Neural progenitor cell (in vitro differentiated cells): ENCODE measurements at regions not wholly inside any gene's neighbourhood (a gene's known extent, or its start where the extent isn't known, plus 50 kb on each side); places are given as distances from the start of the nearest gene placed in this dataset.

Experiments used
- DNase-seq: peaks from one replicate; pipeline ENCODE4 v3.0.0-alpha.2; 2016; ENCODE audit warnings: low spot score
- H2AFZ ChIP-seq: fragments of 200-600 bp; sonication (generic); replicated peaks from 2 replicates; pipeline ENCODE4 v1.6.1; 2016; ENCODE audit warnings: antibody characterized with exemption
- H3F3A ChIP-seq: fragments of 200-600 bp; sonication (generic); 2 replicates; pipeline ENCODE4 v1.6.1; 2016; ENCODE audit warnings: antibody characterized with exemption, low read depth
- H3K27ac ChIP-seq: fragments of 200-600 bp; sonication (generic); 2 replicates; pipeline ENCODE4 v1.5.1; 2016; ENCODE audit warnings: mild to moderate bottlenecking
- H3K27me3 ChIP-seq: fragments of 200-600 bp; sonication (generic); 2 replicates; pipeline ENCODE4 v1.6.1; 2016; ENCODE audit warnings: mild to moderate bottlenecking, moderate library complexity
- H3K36me3 ChIP-seq: fragments of 200-600 bp; sonication (generic); 2 replicates; pipeline ENCODE4 v1.5.1; 2016
- H3K4me1 ChIP-seq: fragments of 200-600 bp; sonication (generic); 2 replicates; pipeline ENCODE4 v1.6.1; 2016; ENCODE audit warnings: mixed run types
- H3K4me2 ChIP-seq: fragments of 200-600 bp; sonication (generic); 2 replicates; pipeline ENCODE4 v1.6.1; 2016
- H3K4me3 ChIP-seq: fragments of 200-600 bp; sonication (generic); 2 replicates; pipeline ENCODE4 v1.5.1; 2016
- H3K79me2 ChIP-seq: fragments of 200-600 bp; sonication (generic); 2 replicates; pipeline ENCODE4 v1.6.1; 2016; ENCODE audit warnings: low read depth
- H3K9ac ChIP-seq: fragments of 200-600 bp; sonication (generic); 2 replicates; pipeline ENCODE4 v1.6.1; 2016
- H3K9me3 ChIP-seq: fragments of 200-600 bp; sonication (generic); 2 replicates; pipeline ENCODE4 v1.5.1; 2016; ENCODE audit warnings: low read depth
- H4K20me1 ChIP-seq: fragments of 200-600 bp; sonication (generic); 2 replicates; pipeline ENCODE4 v1.6.1; 2016; ENCODE audit warnings: low read depth
- H3K27ac Mint-ChIP-seq: 3 replicates; pipeline ENCODE4 v1.8.0; 2021; ENCODE audit warnings: mixed read lengths
- H3K27me3 Mint-ChIP-seq: 2 replicates; pipeline ENCODE4 v1.8.0; 2022; ENCODE audit warnings: low read depth, mild to moderate bottlenecking, inconsistent platforms, moderate library complexity, mixed read lengths; ENCODE audit not compliant: insufficient read depth
- H3K36me3 Mint-ChIP-seq: 3 replicates; pipeline ENCODE4 v1.8.0; 2021; ENCODE audit warnings: mixed read lengths
- H3K4me1 Mint-ChIP-seq: 3 replicates; pipeline ENCODE4 v1.8.0; 2021; ENCODE audit warnings: mixed read lengths
- H3K4me3 Mint-ChIP-seq: 3 replicates; pipeline ENCODE4 v1.8.0; 2021; ENCODE audit warnings: mild to moderate bottlenecking, moderate library complexity, mixed read lengths
- H3K9me3 Mint-ChIP-seq: 3 replicates; pipeline ENCODE4 v1.8.0; 2020; ENCODE audit warnings: mixed read lengths
- EZH2 ChIP-seq: fragments of 200-600 bp; sonication (generic); IDR thresholded peaks from 2 replicates; pipeline ENCODE4 v1.6.1; 2017; ENCODE audit warnings: antibody characterized with exemption, mild to moderate bottlenecking, moderate library complexity
- EZH2phosphoT487 ChIP-seq: fragments of 200-600 bp; sonication (generic); IDR thresholded peaks from 2 replicates; pipeline ENCODE4 v1.6.1; 2017; ENCODE audit warnings: antibody characterized with exemption
- TF ChIP-seq, protein P1 (sequence below): fragments of 200-600 bp; sonication (generic); IDR thresholded peaks from 2 replicates; pipeline ENCODE4 v1.5.1; 2017; ENCODE audit warnings: antibody characterized with exemption, mild to moderate bottlenecking

DNA sequence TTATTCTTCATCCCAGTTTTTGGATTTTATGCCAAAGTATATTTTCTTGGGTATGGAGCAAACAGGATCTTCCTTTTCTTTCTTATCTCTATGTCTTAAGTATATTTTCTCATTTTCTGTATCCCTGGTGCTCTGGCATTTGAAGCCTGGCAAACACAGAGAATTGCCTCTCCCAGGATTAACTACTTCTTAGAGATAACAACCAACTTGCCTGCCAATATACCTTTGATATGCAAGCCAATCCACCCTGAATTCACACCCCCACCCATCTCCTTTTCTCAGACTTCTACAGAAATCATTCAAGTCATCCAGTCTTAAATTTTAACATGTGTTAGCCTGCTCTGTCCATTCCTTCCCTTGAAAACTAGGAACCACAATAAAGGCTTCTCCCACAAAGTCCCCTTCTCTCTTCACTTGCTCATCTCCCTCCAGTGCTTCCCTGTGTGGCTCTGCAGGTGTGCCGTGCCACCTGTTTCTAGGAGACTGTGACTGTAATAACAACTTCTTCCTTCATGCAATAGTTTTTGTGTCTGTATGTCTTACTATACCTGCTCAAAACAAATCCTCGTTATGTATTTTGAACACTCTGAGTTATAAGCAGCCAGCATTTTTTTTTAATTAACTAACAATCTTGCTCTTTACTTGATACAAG is 649.7 kb upstream of the RIOK2 start:
- Histone ChIP-seq H3K27ac (no peak overlapping the region), H3K4me2 (no peak overlapping the region), H3K9ac (no peak overlapping the region), H3K9me3 (no peaks in the 10 kb centered on the region), H3K79me2 (no peaks in the 10 kb centered on the region), H3K4me3 (no peak overlapping the region), H3F3A (no peaks in the 10 kb centered on the region), H3K27me3 (no peaks in the 10 kb centered on the region), H3K4me1 (no peaks in the 10 kb centered on the region), H4K20me1 (no peaks in the 10 kb centered on the region), H2AFZ (no peak overlapping the region), H3K36me3 (no peaks in the 10 kb centered on the region)
- Mint-ChIP-seq H3K27me3 (peaks cover 2% of the 10 kb centered on the region), H3K9me3 (no peaks in the 10 kb centered on the region), H3K4me1 (no peaks in the 10 kb centered on the region), H3K4me3 (no peak overlapping the region), H3K36me3 (no peaks in the 10 kb centered on the region), H3K27ac (no peak overlapping the region)
- TF ChIP-seq, protein P1, sequence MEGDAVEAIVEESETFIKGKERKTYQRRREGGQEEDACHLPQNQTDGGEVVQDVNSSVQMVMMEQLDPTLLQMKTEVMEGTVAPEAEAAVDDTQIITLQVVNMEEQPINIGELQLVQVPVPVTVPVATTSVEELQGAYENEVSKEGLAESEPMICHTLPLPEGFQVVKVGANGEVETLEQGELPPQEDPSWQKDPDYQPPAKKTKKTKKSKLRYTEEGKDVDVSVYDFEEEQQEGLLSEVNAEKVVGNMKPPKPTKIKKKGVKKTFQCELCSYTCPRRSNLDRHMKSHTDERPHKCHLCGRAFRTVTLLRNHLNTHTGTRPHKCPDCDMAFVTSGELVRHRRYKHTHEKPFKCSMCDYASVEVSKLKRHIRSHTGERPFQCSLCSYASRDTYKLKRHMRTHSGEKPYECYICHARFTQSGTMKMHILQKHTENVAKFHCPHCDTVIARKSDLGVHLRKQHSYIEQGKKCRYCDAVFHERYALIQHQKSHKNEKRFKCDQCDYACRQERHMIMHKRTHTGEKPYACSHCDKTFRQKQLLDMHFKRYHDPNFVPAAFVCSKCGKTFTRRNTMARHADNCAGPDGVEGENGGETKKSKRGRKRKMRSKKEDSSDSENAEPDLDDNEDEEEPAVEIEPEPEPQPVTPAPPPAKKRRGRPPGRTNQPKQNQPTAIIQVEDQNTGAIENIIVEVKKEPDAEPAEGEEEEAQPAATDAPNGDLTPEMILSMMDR: no peak
- TF ChIP-seq EZH2phosphoT487 (no peak), EZH2 (no peak)
- no peak for DNase-seq

DNA sequence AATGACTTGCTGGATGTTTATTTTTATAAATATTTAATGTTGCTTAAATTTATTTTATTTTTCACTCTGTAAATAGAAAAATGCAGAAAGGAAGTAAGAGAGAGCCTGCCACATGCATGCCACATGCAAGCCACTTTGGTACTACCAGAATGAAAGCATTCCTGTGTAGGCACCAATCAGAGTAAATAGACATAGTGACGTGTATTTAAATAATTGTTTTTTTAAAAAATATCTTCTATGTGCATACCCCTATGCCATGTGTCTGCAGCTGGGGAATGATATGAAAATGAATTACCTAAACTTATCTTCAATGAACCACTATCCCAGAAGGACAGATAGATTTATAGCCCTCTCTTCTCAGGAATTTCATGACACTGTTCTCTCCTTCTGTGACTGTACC is 651.5 kb upstream of the RIOK2 start:
- H3K4me3 ChIP-seq: no peak overlapping the region

DNA sequence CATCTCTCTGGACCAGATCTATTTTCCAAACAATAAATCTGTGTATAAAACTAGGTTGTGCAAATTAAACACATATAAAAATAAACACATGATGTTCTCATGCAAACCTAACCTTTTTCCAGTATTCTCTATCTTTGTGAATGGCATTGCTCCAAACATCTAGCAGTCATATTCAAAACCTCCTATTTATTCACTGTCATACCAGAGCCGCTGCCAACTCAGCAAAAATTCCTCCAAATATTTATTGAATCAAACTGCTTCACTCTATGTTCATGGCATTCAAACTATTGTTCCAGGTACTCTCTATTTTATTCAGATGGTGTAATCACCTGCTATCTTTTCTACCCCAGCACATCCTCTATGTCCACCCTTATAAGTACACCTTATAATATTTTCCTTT is 652.1 kb upstream of the RIOK2 start:
- Histone ChIP-seq H3K79me2 (no peaks in the 10 kb centered on the region), H3K36me3 (no peaks in the 10 kb centered on the region), H3K9me3 (no peaks in the 10 kb centered on the region), H3K27me3 (no peaks in the 10 kb centered on the region), H3K4me1 (no peaks in the 10 kb centered on the region), H4K20me1 (no peaks in the 10 kb centered on the region), H3K4me3 (no peak overlapping the region), H3K9ac (no peak overlapping the region), H3K4me2 (no peak overlapping the region), H3K27ac (no peak overlapping the region), H2AFZ (no peak overlapping the region), H3F3A (no peaks in the 10 kb centered on the region)
- no peaks in the 10 kb centered on the region for H3K9me3 Mint-ChIP-seq
- H3K4me1 Mint-ChIP-seq: no peaks in the 10 kb centered on the region
- peaks cover 2% of the 10 kb centered on the region for H3K27me3 Mint-ChIP-seq
- H3K27ac Mint-ChIP-seq: no peak overlapping the region
- no peaks in the 10 kb centered on the region for H3K36me3 Mint-ChIP-seq
- no peak for TF ChIP-seq EZH2phosphoT487
- H3K4me3 Mint-ChIP-seq: no peak overlapping the region
- no peak for DNase-seq

More for the DNA sequence above, 651.5 kb upstream of the RIOK2 start:
- Histone ChIP-seq H3K79me2 (no peaks in the 10 kb centered on the region), H3K4me1 (no peaks in the 10 kb centered on the region), H3K27me3 (no peaks in the 10 kb centered on the region), H3K9me3 (no peaks in the 10 kb centered on the region), H3K9ac (no peak overlapping the region), H2AFZ (no peak overlapping the region), H3K4me2 (no peak overlapping the region), H3K27ac (no peak overlapping the region), H3F3A (no peaks in the 10 kb centered on the region), H4K20me1 (no peaks in the 10 kb centered on the region), H3K36me3 (no peaks in the 10 kb centered on the region)
- H3K4me3 Mint-ChIP-seq: no peak overlapping the region
- H3K4me1 Mint-ChIP-seq: no peaks in the 10 kb centered on the region
- H3K27ac Mint-ChIP-seq: no peak overlapping the region
- peaks cover 2% of the 10 kb centered on the region for H3K27me3 Mint-ChIP-seq
- TF ChIP-seq EZH2phosphoT487 (no peak), EZH2 (no peak)
- TF ChIP-seq, protein P1: no peak
- DNase-seq: no peak
- H3K36me3 Mint-ChIP-seq: no peaks in the 10 kb centered on the region
- H3K9me3 Mint-ChIP-seq: no peaks in the 10 kb centered on the region

DNA sequence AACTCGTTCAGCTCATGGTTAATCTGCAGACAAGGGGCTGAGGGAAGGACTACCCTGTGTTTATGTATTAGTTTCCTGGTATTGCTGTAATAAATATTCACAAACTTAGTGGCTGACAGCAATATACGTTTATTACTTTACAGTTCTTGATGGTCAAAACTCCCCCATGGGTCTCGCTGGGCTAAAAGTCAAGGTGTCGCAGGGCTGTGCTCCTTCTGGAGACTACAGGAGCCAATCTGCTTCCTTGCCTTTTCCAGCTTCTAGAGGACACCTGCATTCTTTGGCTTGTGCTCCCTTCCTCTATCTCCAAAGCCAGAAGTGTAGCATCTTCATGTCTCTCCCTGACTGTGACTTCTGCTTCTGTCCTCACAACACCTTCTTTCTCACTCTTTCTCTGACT is 653.8 kb upstream of the RIOK2 start:
- H3K4me2 ChIP-seq: no peak overlapping the region
- H3K27ac ChIP-seq: no peak overlapping the region
- no peaks in the 10 kb centered on the region for H3K27me3 ChIP-seq
- no peak for TF ChIP-seq EZH2
- TF ChIP-seq EZH2phosphoT487: no peak
- TF ChIP-seq, protein P1: no peak
- H3K27ac Mint-ChIP-seq: no peak overlapping the region
- no peaks in the 10 kb centered on the region for H3K9me3 ChIP-seq
- no peaks in the 10 kb centered on the region for H3F3A ChIP-seq
- no peak overlapping the region for H3K9ac ChIP-seq
- no peak overlapping the region for H3K4me3 Mint-ChIP-seq
- H3K79me2 ChIP-seq: no peaks in the 10 kb centered on the region
- H3K4me1 ChIP-seq: no peaks in the 10 kb centered on the region
- H3K36me3 ChIP-seq: no peaks in the 10 kb centered on the region
- H2AFZ ChIP-seq: no peak overlapping the region
- no peaks in the 10 kb centered on the region for H3K36me3 Mint-ChIP-seq
- H3K9me3 Mint-ChIP-seq: no peaks in the 10 kb centered on the region
- peaks cover 2% of the 10 kb centered on the region for H3K27me3 Mint-ChIP-seq
- DNase-seq: no peak
- no peaks in the 10 kb centered on the region for H4K20me1 ChIP-seq
- H3K4me1 Mint-ChIP-seq: no peaks in the 10 kb centered on the region
- no peak overlapping the region for H3K4me3 ChIP-seq
